ENCODE measurements at regions not wholly inside any gene's neighbourhood (a gene's known extent, or its start where the extent isn't known, plus 50 kb on each side); places are given as distances from the start of the nearest gene placed in this dataset.
"Not testable (repeated sequence)": the region's sequence is repeated elsewhere in the genome, so short reads cannot be mapped to it uniquely, and the experiment has no call there.

DNA sequence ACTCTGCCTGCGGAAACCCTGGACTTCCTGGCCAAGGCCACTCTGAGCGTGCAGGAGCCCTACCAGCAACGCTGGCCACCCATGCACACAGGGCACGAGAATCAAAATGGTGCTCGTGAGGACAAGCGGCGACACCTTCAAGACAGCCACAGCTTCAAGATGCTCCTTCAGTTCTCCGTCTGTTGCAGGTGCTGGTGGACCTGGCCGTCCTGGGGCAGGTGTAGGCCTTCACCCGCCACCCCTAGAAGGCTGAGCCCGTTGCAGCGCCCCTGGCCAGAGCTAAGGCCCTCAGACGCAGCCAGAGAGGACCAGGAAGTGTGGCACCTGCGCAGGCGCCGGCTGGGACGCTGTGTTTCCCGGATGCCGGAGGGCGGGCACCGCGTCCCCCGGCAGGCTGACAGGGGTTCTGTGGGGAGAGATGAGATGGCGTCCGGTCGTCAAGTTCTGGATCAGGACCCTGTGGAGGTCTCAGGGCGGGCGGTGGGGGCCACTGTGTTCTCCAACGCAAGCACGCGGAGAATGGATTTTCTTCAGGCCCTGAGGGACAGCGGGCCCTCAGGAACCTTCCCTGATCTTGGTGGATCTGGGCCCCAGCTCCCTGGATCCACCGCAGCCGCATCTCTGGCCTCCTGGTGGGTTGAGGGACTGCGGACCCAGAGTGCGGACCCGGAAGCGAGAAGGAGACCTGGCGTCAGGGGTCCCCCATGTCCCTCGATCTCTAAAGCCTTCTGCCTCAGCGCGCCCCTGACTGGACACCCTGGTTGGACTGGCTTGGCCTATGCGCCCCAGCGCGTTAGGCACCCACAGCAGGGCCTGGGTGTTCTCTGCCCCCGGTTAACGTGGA, 1770.8 kb upstream of the CDH9 start:
- H3K4me3 ChIP-seq (ENCODE audit: low read length), result no peak overlapping the region
- H3K9me3 ChIP-seq (ENCODE audit: insufficient read depth, low read length), result no peaks in the 10 kb centered on the region
- no peaks in the 10 kb centered on the region for H3K4me1 ChIP-seq (ENCODE audit: low read length)
- no peaks in the 10 kb centered on the region for H3K27me3 ChIP-seq (ENCODE audit: low read depth, low read length)
- TF ChIP-seq EZH2phosphoT487 (IDR thresholded peaks at IDR 0.05; ENCODE audit: low read depth), result no peak
- TF ChIP-seq, protein P1, sequence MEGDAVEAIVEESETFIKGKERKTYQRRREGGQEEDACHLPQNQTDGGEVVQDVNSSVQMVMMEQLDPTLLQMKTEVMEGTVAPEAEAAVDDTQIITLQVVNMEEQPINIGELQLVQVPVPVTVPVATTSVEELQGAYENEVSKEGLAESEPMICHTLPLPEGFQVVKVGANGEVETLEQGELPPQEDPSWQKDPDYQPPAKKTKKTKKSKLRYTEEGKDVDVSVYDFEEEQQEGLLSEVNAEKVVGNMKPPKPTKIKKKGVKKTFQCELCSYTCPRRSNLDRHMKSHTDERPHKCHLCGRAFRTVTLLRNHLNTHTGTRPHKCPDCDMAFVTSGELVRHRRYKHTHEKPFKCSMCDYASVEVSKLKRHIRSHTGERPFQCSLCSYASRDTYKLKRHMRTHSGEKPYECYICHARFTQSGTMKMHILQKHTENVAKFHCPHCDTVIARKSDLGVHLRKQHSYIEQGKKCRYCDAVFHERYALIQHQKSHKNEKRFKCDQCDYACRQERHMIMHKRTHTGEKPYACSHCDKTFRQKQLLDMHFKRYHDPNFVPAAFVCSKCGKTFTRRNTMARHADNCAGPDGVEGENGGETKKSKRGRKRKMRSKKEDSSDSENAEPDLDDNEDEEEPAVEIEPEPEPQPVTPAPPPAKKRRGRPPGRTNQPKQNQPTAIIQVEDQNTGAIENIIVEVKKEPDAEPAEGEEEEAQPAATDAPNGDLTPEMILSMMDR (IDR thresholded peaks at IDR 0.05; ENCODE audit: low read depth, low read length), result no peak
- H3K4me2 ChIP-seq (ENCODE audit: low read length), result no peak overlapping the region
- no peak overlapping the region for H3K9ac ChIP-seq (ENCODE audit: low read length)
- no peaks in the 10 kb centered on the region for H3K36me3 ChIP-seq (replicated peaks; ENCODE audit: low read depth, low read length)
- no peaks in the 10 kb centered on the region for H4K20me1 ChIP-seq (ENCODE audit: insufficient read depth, low read length)
- no peak overlapping the region for H2AFZ ChIP-seq (ENCODE audit: low read depth, low read length)
- no peak overlapping the region for H3K27ac ChIP-seq (ENCODE audit: low read length)
- no peaks in the 10 kb centered on the region for H3K79me2 ChIP-seq (ENCODE audit: low read length)

DNA sequence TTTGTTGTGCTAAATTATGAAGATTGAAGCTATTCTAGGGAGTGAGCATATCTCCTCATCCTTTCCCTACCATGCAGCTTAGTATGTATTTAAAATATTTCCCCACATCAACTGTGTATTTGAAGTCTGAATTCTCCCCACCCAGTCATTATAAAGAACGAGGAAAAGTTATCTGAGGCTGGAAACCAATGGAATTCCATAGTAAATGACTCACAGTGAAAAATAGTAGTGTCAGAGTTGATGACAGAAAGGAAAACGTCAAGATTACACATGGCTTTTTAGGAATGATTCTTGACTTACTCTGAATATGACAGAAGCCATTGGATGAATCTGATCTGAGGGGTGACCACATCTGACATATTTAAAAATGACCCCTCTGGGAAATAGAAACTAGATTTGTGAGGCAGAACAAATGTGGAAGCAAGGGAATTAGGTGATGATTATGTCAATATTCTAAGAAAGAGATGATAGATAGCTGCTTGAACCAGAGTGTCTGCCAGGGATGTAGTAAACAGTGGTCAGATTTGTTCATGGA, 1768.9 kb upstream of the CDH9 start:
- no peak overlapping the region for H3K9ac ChIP-seq (ENCODE audit: low read length)
- no peak overlapping the region for H3K4me3 ChIP-seq (ENCODE audit: low read length)
- no peak overlapping the region for H3K27ac ChIP-seq (ENCODE audit: low read length)
- no peaks in the 10 kb centered on the region for H3K79me2 ChIP-seq (ENCODE audit: low read length)
- no peak overlapping the region for H3K4me2 ChIP-seq (ENCODE audit: low read length)
- no peaks in the 10 kb centered on the region for H4K20me1 ChIP-seq (ENCODE audit: insufficient read depth, low read length)
- no peaks in the 10 kb centered on the region for H3K27me3 ChIP-seq (ENCODE audit: low read depth, low read length)
- no peaks in the 10 kb centered on the region for H3K9me3 ChIP-seq (ENCODE audit: insufficient read depth, low read length)
- H3K36me3 ChIP-seq (replicated peaks; ENCODE audit: low read depth, low read length), result no peaks in the 10 kb centered on the region
- no peaks in the 10 kb centered on the region for H3K4me1 ChIP-seq (ENCODE audit: low read length)
- H2AFZ ChIP-seq (ENCODE audit: low read depth, low read length), result no peak overlapping the region
- no peak for TF ChIP-seq EZH2phosphoT487 (IDR thresholded peaks at IDR 0.05; ENCODE audit: low read depth)
- TF ChIP-seq, protein P1 (IDR thresholded peaks at IDR 0.05; ENCODE audit: low read depth, low read length), result no peak

DNA sequence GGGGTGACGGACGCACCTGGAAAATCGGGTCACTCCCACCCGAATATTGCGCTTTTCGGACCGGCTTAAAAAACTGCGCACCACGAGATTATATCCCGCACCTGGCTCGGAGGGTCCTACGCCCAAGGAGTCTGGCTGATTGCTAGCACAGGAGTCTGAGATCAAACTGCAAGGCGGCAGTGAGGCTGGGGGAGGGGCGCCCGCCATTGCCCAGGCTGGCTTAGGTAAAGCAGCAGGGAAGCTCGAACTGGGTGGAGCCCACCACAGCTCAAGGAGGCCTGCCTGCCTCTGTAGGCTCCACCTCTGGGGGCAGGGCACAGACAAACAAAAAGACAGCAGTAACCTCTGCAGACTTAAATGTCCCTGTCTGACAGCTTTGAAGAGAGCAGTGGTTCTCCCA, 1760.6 kb upstream of the CDH9 start:
- not testable (repeated sequence) for H3K4me1 ChIP-seq (ENCODE audit: low read length)

DNA sequence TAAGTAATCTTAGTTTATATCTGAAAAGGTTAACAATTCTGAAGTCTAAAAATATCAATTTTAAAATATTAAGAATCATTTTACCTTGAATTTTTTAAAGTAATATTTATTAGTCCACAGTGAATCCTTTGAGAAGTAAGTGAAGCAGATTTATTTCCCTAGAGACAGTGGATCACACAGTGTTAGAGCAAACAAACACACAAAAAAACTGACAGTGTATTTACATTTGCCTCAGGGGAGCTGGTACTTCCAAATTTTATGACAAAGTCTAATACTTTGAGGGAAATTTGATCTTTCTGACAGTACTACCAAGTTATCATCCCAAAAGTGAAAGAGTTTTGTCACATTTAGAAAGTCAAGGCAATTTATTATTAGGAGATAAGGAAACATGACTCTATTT, 1750.6 kb upstream of the CDH9 start:
- H3K4me2 ChIP-seq (ENCODE audit: low read length), result no peak overlapping the region
- no peak overlapping the region for H3K4me3 ChIP-seq (ENCODE audit: low read length)
- no peak overlapping the region for H3K9ac ChIP-seq (ENCODE audit: low read length)
- H3K36me3 ChIP-seq (replicated peaks; ENCODE audit: low read depth, low read length), result no peaks in the 10 kb centered on the region
- no peaks in the 10 kb centered on the region for H3K79me2 ChIP-seq (ENCODE audit: low read length)
- H3K27me3 ChIP-seq (ENCODE audit: low read depth, low read length), result no peaks in the 10 kb centered on the region
- no peaks in the 10 kb centered on the region for H4K20me1 ChIP-seq (ENCODE audit: insufficient read depth, low read length)
- no peaks in the 10 kb centered on the region for H3K4me1 ChIP-seq (ENCODE audit: low read length)
- H3K27ac ChIP-seq (ENCODE audit: low read length), result no peak overlapping the region
- no peak overlapping the region for H2AFZ ChIP-seq (ENCODE audit: low read depth, low read length)
- TF ChIP-seq EZH2phosphoT487 (IDR thresholded peaks at IDR 0.05; ENCODE audit: low read depth), result no peak
- TF ChIP-seq, protein P1 (IDR thresholded peaks at IDR 0.05; ENCODE audit: low read depth, low read length), result no peak
- H3K9me3 ChIP-seq (ENCODE audit: insufficient read depth, low read length), result no peaks in the 10 kb centered on the region

More for the DNA sequence above, 1760.6 kb upstream of the CDH9 start:
- not testable (repeated sequence) for H3K27ac ChIP-seq (ENCODE audit: low read length); H2AFZ ChIP-seq (ENCODE audit: low read depth, low read length); H3K4me2 ChIP-seq (ENCODE audit: low read length); H3K27me3 ChIP-seq (ENCODE audit: low read depth, low read length); H3K36me3 ChIP-seq (replicated peaks; ENCODE audit: low read depth, low read length); H4K20me1 ChIP-seq (ENCODE audit: insufficient read depth, low read length); H3K4me3 ChIP-seq (ENCODE audit: low read length); H3K9me3 ChIP-seq (ENCODE audit: insufficient read depth, low read length); H3K9ac ChIP-seq (ENCODE audit: low read length); H3K79me2 ChIP-seq (ENCODE audit: low read length)

Data from OCI-LY3 (cell line).